HCT116 (cell line): ENCODE measurements at regions not wholly inside any gene's neighbourhood (a gene's known extent, or its start where the extent isn't known, plus 50 kb on each side); places are given as distances from the start of the nearest gene placed in this dataset.

Experiments
- ATAC-seq: fragments of 200-7000 bp; cut with Tn5 transposase; 2 replicates; pipeline ENCODE4 v1.9.1; 2020; ENCODE audit warnings: mild to moderate bottlenecking, moderate library complexity
- BruUV-seq: library from RNA; stranded (reverse); fragments of 400-500 nt; replicated peaks from 2 replicates; lab custom pipeline; 2021; lab: Mats Ljungman, UMichigan
- CTCF ChIA-PET: fragments of 300-600 bp; sonication (Branson Sonifier 250); formaldehyde crosslinking; loops from one replicate; lab custom pipeline; 2021; ENCODE audit warnings: antibody characterized with exemption; lab: Charles Lee
- POLR2A ChIA-PET: fragments of 300-600, 350-600 bp; sonication (Branson Sonifier 250); formaldehyde crosslinking; loops from one replicate; lab custom pipeline; 2021; ENCODE audit warnings: antibody characterized with exemption; lab: Charles Lee
- RAD21 ChIA-PET, 2 experiments: fragments of 300-600 bp; sonication (Branson Sonifier 250); formaldehyde crosslinking; loops; one replicate each; lab custom pipeline; 2023; ENCODE audit warnings: low total read pairs in 2 of 2; ENCODE audit not compliant: uncharacterized antibody in 2 of 2, unreplicated experiment in 2 of 2, low non-redundant PET in 1 of 2; lab: Charles Lee
- DNase-seq: peaks from one replicate; pipeline ENCODE4 v3.0.0-alpha.2; 2010; ENCODE audit warnings: low read depth, low spot score
- H2AFZ ChIP-seq: fragments of 200-600 bp; shearing (Covaris generic), sonication (generic); 2 replicates; pipeline ENCODE4 v1.6.1; 2017; ENCODE audit warnings: low read depth, mixed run types, mixed read lengths, antibody characterized with exemption, low read length; ENCODE audit not compliant: poor library complexity, severe bottlenecking
- H3K27ac ChIP-seq: 2 replicates; pipeline ENCODE4 v1.5.1; 2012; ENCODE audit warnings: low read depth, low read length
- H3K27me3 ChIP-seq: fragments of 200-600 bp; sonication (generic); 2 replicates; pipeline ENCODE4 v1.6.1; 2016; ENCODE audit warnings: mixed run types, low read length, mixed read lengths; ENCODE audit not compliant: insufficient read depth
- H3K36me3 ChIP-seq, 2 experiments: fragments of 200-500 bp in 1 of 2; fragments of 200-600 bp in 1 of 2; sonication (Bioruptor generic) in 1 of 2; sonication (generic) in 1 of 2; 2 replicates each; pipeline versions ENCODE4 v1.5.1 to v1.6.1; 2014 to 2016; ENCODE audit warnings: low read length in 2 of 2, inconsistent platforms in 1 of 2, mixed read lengths in 1 of 2, mixed run types in 1 of 2; ENCODE audit not compliant: insufficient read depth in 2 of 2, control insufficient read depth in 1 of 2
- H3K4me1 ChIP-seq, 2 experiments: fragments of 200-600 bp in 1 of 2; sonication (generic) in 1 of 2; 2 replicates each; pipeline versions ENCODE4 v1.5.1 to v1.6.1; 2012 to 2017; ENCODE audit warnings: low read length in 2 of 2, inconsistent platforms in 1 of 2, mild to moderate bottlenecking in 1 of 2, mixed read lengths in 1 of 2, mixed run types in 1 of 2, moderate library complexity in 1 of 2; ENCODE audit not compliant: insufficient read depth in 2 of 2, control insufficient read depth in 1 of 2
- H3K4me2 ChIP-seq: fragments of 200-600 bp; sonication (generic); 2 replicates; pipeline ENCODE4 v1.6.1; 2017; ENCODE audit warnings: mixed run types, low read length, mixed read lengths
- H3K4me3 ChIP-seq, 2 experiments: fragments of 200-600 bp in 1 of 2; sonication (generic) in 1 of 2; replicated peaks in 1 of 2; 2 replicates each; pipeline ENCODE4 v1.5.1; 2011 to 2016; ENCODE audit warnings: low read length in 2 of 2, control low read depth in 1 of 2, low read depth in 1 of 2, mild to moderate bottlenecking in 1 of 2, mixed read lengths in 1 of 2, mixed run types in 1 of 2
- H3K79me2 ChIP-seq: fragments of 200-600 bp; sonication (generic); 2 replicates; pipeline ENCODE4 v1.6.1; 2017; ENCODE audit warnings: mild to moderate bottlenecking, mixed run types, low read length, moderate library complexity, mixed read lengths; ENCODE audit not compliant: insufficient read depth
- H3K9ac ChIP-seq: fragments of 200-600 bp; sonication (generic); 2 replicates; pipeline ENCODE4 v1.6.1; 2016; ENCODE audit warnings: low read length, mixed read lengths
- H3K9me2 ChIP-seq: fragments of 200-600 bp; sonication (generic), shearing (Covaris generic); 2 replicates; pipeline ENCODE4 v1.6.1; 2017; ENCODE audit warnings: mixed run types, mild to moderate bottlenecking, moderate library complexity; ENCODE audit not compliant: insufficient read depth
- H3K9me3 ChIP-seq, 2 experiments: fragments of 200-500 bp in 1 of 2; fragments of 200-600 bp in 1 of 2; sonication (Bioruptor generic) in 1 of 2; sonication (generic) in 1 of 2; 2 replicates each; pipeline ENCODE4 v1.6.1; 2014 to 2017; ENCODE audit warnings: low read length in 2 of 2, mixed read lengths in 2 of 2, inconsistent platforms in 1 of 2, low read depth in 1 of 2, mild to moderate bottlenecking in 1 of 2, mixed run types in 1 of 2, moderate library complexity in 1 of 2; ENCODE audit not compliant: control insufficient read depth in 1 of 2, insufficient read depth in 1 of 2
- H4K20me1 ChIP-seq: fragments of 200-600 bp; sonication (generic), shearing (Covaris generic); 2 replicates; pipeline ENCODE4 v1.6.1; 2017; ENCODE audit warnings: mixed run types, mild to moderate bottlenecking, moderate library complexity; ENCODE audit not compliant: insufficient read depth
- CEBPB ChIP-seq: IDR thresholded peaks from 2 replicates; pipeline ENCODE4 v1.6.1; 2012; ENCODE audit warnings: low read depth
- EGR1 ChIP-seq: IDR thresholded peaks from 2 replicates; pipeline ENCODE4 v1.6.1; 2012; ENCODE audit warnings: low read depth
- ELF1 ChIP-seq: IDR thresholded peaks from 2 replicates; pipeline ENCODE4 v1.6.1; 2012; ENCODE audit warnings: low read depth, borderline replicate concordance
- EZH2 ChIP-seq: fragments of 200-600 bp; sonication (generic); IDR thresholded peaks from 2 replicates; pipeline ENCODE4 v1.6.1; 2017; ENCODE audit warnings: antibody characterized with exemption, mixed run types
- EZH2phosphoT487 ChIP-seq: fragments of 200-600 bp; IDR thresholded peaks from 2 replicates; pipeline ENCODE4 v1.6.1; 2018; ENCODE audit warnings: antibody characterized with exemption, borderline replicate concordance
- JUND ChIP-seq: IDR thresholded peaks from 2 replicates; pipeline ENCODE4 v1.6.1; 2012
- MAX ChIP-seq: IDR thresholded peaks from 2 replicates; pipeline ENCODE4 v1.6.1; 2012
- POLR2A ChIP-seq: IDR thresholded peaks from 2 replicates; pipeline ENCODE4 v1.7.0; 2011; ENCODE audit warnings: borderline replicate concordance; ENCODE audit not compliant: insufficient read depth, insufficient read length; ENCODE audit errors: extremely low read depth
- POLR2AphosphoS5 ChIP-seq: IDR thresholded peaks from 2 replicates; pipeline ENCODE4 v1.6.1; 2011; ENCODE audit warnings: mild to moderate bottlenecking, low read depth, low read length, moderate library complexity
- REST ChIP-seq: IDR thresholded peaks from 2 replicates; pipeline ENCODE4 v1.6.1; 2012; ENCODE audit warnings: low read depth
- SIN3A ChIP-seq: IDR thresholded peaks from 2 replicates; pipeline ENCODE4 v1.6.1; 2012; ENCODE audit warnings: low read depth
- SP1 ChIP-seq: IDR thresholded peaks from 2 replicates; pipeline ENCODE4 v1.6.1; 2012; ENCODE audit warnings: low read depth
- ZBTB33 ChIP-seq: IDR thresholded peaks from 2 replicates; pipeline ENCODE4 v1.6.1; 2011; ENCODE audit warnings: mild to moderate bottlenecking, low read length, moderate library complexity; ENCODE audit not compliant: insufficient replicate concordance; ENCODE audit errors: extremely low read depth
- ZFX ChIP-seq: fragments of 450-650 bp; IDR thresholded peaks from 2 replicates; pipeline ENCODE4 v1.6.1; 2017
- ZNF274 ChIP-seq: fragments of 200-500 bp; sonication (Bioruptor generic); IDR thresholded peaks from 2 replicates; pipeline ENCODE4 v1.6.1; 2014; ENCODE audit warnings: mild to moderate bottlenecking, low read depth, low read length, inconsistent platforms
- intact Hi-C: fragments of 100-400 bp; cut with micrococcal nuclease; formaldehyde crosslinking; loops from 2 replicates; pipeline ENCODE4 v1.10.0; 2022
- TF ChIP-seq, protein P1 (sequence below), 3 experiments: fragments of 200-600 bp in 1 of 3; sonication (generic) in 1 of 3; IDR thresholded peaks in 2 of 3; conservative IDR thresholded peaks in 1 of 3; 2 replicates each; pipeline ENCODE4 v1.5.1; 2012 to 2017; ENCODE audit warnings: low read depth in 2 of 3, low read length in 2 of 3, antibody characterized with exemption in 1 of 3, borderline replicate concordance in 1 of 3, control low read depth in 1 of 3, mild to moderate bottlenecking in 1 of 3, mixed read lengths in 1 of 3, mixed run types in 1 of 3, moderate library complexity in 1 of 3; ENCODE audit not compliant: insufficient read depth in 1 of 3

GRCh38 chr1:13878451-13878850 is 178.5 kb downstream of the PRDM2 start:
- Histone ChIP-seq H2AFZ (no peak overlapping the region), H3K4me2 (no peak overlapping the region), H3K9me2 (no peaks in the 10 kb centered on the region), H3K27me3 (no peaks in the 10 kb centered on the region), H3K9ac (no peak overlapping the region), H3K36me3 (no peaks in the 10 kb centered on the region), H4K20me1 (no peaks in the 10 kb centered on the region), H3K4me1 (no peaks in the 10 kb centered on the region), H3K4me3 (no peak overlapping the region), H3K9me3 (no peaks in the 10 kb centered on the region), H3K79me2 (no peaks in the 10 kb centered on the region), H3K27ac (no peak overlapping the region)
- DNase-seq (no peak), ATAC-seq (no peak)
- intact Hi-C loops: no loop called here
- POLR2A ChIA-PET: no interaction called here
- CTCF ChIA-PET: no interaction called here
- TF ChIP-seq EZH2phosphoT487 (no peak), ZNF274 (no peak), SIN3A (no peak), POLR2A (no peak), ELF1 (no peak), POLR2AphosphoS5 (no peak), EZH2 (no peak), CEBPB (no peak), JUND (no peak), REST (no peak), EGR1 (no peak), ZBTB33 (no peak), ZFX (no peak), MAX (no peak), SP1 (no peak)
- TF ChIP-seq, protein P1, sequence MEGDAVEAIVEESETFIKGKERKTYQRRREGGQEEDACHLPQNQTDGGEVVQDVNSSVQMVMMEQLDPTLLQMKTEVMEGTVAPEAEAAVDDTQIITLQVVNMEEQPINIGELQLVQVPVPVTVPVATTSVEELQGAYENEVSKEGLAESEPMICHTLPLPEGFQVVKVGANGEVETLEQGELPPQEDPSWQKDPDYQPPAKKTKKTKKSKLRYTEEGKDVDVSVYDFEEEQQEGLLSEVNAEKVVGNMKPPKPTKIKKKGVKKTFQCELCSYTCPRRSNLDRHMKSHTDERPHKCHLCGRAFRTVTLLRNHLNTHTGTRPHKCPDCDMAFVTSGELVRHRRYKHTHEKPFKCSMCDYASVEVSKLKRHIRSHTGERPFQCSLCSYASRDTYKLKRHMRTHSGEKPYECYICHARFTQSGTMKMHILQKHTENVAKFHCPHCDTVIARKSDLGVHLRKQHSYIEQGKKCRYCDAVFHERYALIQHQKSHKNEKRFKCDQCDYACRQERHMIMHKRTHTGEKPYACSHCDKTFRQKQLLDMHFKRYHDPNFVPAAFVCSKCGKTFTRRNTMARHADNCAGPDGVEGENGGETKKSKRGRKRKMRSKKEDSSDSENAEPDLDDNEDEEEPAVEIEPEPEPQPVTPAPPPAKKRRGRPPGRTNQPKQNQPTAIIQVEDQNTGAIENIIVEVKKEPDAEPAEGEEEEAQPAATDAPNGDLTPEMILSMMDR (IDR thresholded peaks at IDR 0.05 in 2 of 3, conservative IDR thresholded peaks at IDR 0.05 in 1 of 3; ENCODE audit: borderline replicate concordance in 1 of 3, insufficient read depth in 1 of 3, low read depth in 2 of 3, low read length in 2 of 3): no peak
- no TSS peak for BruUV-seq
- RAD21 ChIA-PET: no interaction called here
